Erythroblast (primary cell): ENCODE measurements at regions not wholly inside any gene's neighbourhood (a gene's known extent, or its start where the extent isn't known, plus 50 kb on each side); places are given as distances from the start of the nearest gene placed in this dataset.

Experiments
- DNase-seq, 2 experiments: peaks; one replicate each; lab custom pipeline; 2025; lab: John Stamatoyannopoulos, UW
- GATA1 ChIP-seq: IDR thresholded peaks from 2 replicates; pipeline ENCODE4 v1.6.1; 2011; ENCODE audit warnings: low read depth, mild to moderate bottlenecking, control low read depth, low read length, moderate library complexity
- POLR2A ChIP-seq: IDR thresholded peaks from 2 replicates; pipeline ENCODE4 v1.6.1; 2011; ENCODE audit warnings: mild to moderate bottlenecking, low read length

DNA sequence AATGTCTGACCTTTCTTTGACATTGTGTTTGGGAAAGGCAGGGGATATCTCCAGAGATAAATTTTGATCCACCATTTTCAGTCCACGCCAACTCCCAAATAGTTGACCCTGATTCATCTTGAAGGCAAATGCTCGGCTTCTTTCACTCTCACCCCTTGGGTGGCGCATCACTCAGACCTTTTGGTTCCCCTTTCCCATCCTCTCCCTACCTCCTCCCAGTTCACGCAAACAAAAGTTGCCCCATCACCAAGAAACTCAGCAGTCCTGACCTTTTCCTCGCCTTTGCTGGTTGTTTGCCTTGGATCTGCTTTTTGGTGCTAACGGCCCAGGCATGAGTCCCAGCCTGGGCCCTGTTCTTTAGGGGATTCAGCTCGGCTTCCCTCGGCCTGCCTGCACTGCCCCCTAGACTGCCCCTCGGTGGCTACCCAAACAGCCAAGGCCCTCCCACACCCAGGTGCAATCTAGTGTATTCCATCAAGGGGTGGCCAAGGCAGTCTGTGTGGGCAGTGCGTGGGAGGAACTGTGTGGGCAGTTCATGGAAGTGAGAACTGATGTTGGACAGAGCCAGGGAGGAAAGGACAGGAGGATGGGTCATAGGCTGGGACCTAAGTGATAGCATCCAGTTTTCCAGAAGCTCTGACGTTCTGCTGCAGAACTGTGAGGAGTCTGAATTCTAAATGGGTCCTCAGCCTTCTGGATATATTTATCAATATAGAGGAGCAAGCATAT, 255.7 kb downstream of the DLEU7 start:
- DNase-seq, result no peak
- no peak for TF ChIP-seq POLR2A
- no peak for TF ChIP-seq GATA1

DNA sequence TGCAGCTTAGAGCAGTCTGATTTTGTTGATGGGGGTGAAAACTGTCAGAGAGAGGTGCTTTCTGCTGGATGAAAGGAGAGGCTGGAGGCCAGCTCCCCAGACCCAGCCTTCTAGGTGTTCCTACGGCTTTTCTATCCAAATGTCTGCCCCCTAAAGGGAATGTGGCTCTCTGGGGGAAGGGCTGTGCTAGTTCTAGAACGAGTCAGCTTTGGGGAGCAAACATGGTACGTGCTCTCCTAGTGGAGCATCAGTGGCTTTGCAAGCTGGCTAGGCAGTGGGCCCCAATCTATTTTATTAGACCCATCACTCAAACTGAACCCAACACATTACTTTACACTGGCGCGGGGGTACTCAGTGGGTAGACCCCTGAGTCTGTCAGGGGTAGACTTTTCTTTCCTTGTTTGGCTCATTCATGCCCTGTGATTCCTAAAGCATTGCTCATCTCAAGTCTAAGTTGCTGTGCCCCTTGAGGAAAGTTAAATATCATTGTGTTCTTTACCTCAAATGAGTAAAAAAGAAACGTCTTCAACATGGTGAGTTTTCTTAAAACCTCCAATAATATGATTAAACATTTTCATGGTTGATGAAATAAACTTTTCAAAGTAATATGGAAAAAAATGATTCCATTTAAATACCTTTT, 254.9 kb downstream of the DLEU7 start:
- no peak for TF ChIP-seq GATA1
- no peak for TF ChIP-seq POLR2A
- no peak for DNase-seq

DNA sequence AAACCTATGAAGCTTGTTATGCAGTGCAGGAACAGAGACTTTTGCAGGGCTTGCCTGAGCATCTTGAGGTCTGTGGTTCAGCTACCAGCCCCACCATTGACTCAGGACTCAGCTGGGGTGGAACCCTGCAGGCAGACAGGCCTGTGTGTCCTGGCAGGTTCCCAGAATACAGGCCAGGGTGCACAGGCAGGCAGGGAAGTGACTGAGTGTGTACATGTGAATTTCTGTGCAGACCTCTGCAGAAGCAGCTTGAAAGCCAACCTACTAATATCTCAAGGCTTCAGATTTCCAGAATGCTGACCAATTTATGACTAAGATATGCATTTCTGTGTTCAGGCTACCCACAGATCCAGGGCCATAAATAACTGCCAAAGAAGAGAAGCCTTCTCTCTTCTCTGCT, 254.4 kb downstream of the DLEU7 start:
- no peak for DNase-seq
- TF ChIP-seq POLR2A, result no peak
- no peak for TF ChIP-seq GATA1

DNA sequence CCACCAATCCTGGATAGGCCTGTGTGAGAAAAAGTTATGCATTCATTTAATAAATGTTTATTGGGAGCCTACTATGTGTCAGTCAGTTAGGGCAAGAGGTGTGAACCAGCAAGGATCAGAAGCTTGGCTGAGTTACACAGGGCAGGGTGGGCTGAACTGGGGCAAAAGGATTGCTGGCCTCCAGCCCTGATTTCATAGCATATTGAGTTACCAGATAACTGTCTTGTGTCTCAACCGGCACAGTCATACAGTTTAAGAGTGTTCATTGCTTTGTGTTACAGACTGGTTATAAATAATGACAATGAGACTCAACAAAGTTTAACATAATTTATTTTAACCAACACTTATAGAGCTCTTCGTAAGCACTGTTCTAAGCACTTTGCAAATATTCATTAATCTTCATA, 253.8 kb downstream of the DLEU7 start:
- TF ChIP-seq GATA1 (no peak), POLR2A (no peak)
- peak; percentile 14 to 27 for DNase-seq

DNA sequence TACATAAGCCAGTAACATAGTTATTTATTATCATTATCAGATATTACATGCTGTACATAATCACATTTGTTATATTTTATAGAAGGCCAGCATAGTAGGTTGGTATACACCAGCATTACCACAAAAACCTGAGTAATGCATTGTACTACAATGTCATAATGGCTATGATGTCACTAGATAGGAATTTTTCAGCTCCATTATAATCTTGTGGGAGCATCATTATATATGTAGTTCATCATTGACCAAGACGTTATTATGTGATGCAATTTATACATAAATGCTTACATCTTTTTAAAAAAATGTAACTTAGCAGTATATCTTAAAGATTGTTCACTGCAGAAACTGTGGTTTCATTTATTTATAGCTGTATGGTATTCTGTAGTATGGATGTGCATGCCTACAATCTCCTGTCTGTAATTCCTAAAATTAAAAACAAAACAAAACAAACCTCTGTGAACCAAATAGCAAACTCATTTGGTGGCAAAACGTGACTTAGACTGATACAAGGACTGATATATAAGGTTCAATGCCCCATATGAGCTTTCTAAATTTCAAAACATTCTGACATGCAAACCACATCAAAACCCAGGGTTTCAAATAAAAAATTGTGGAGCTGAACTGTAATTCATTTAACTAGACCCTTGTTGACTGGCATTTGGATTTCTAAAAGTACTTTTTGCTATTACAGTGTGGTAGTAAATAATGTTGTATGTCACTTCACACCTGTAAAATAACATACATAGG, 250.9 kb downstream of the DLEU7 start:
- no peak for DNase-seq
- TF ChIP-seq POLR2A (no peak), GATA1 (no peak)

DNA sequence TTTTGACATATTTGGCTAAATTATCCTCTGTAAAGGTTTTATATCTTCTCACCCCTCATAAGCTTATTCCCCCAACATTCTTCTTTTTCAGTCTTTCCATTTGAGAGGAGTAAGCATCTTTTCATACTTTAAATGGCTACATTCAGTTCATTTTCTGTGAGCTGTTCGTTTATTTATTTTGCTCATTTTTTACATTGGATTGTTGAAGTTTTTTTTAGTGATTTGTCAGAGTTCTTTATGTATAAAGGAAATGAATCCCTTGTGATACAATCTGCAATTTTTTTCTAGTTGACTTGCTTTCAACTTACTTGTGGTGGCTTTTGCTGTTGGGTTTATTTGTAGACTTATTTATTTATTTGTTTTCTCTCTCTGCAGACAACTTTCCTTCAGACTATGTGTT, 250.3 kb downstream of the DLEU7 start:
- TF ChIP-seq GATA1, result no peak
- no peak for TF ChIP-seq POLR2A
- no peak for DNase-seq

DNA sequence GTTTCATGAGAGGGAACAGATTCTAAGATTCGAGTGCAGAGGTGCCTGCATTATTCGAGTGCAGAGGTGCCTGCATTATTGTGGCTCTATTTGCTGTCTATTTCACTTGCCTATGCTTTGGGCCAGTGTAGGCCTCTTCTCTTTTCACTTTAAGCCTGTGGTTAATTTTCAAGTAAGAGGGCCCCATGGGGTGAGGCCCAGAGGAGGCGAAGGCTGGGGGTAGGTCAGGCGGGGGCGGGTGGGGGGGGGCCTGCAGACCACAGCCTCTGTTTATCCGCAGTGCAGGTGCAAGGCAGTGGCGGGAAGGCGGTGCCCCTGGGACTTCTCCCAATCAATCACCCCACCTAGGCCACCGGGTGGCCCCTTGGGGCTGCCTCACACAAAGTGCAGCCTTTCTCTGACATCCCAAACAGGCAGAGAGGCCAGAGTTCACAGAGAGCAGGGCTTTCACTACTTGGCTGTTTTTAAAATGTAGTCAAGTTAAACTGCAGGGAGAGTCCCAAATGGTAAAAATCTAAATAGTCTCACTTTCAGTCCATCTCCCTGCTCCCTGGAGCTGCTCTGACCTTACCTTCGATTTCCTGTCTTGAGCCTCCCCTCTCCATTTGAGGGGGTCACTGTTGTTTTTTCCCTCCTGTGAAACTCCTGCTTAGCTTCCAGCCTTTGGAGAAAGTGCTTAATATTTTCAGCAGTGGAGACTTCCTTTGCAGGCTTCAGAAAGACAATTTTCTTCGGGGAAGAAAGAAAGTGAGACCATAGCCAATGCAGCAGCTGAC, 249.0 kb downstream of the DLEU7 start:
- no peak for DNase-seq

DNA sequence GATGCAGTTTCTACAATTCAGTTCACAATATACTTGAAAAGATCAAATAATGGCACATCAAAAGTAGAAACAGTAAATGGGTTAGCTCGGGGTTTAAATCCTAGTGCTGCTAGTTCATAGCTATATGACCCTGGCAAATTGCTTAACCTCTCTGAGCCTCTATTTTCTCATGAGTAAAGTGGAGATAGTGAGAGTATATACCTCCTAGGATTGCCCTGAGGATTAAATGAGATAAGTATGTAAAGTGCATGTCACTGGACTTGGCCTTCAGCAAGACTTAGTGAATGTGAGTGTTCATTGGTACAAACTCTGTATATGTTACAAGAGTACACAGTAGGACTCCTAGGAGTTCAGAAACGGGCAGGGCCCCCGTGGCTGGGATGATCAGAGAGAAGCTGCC, 248.3 kb downstream of the DLEU7 start:
- no peak for TF ChIP-seq GATA1
- no peak for TF ChIP-seq POLR2A
- peak; percentile 30 to 34 for DNase-seq

More for the DNA sequence above, 249.0 kb downstream of the DLEU7 start:
- TF ChIP-seq POLR2A, result no peak

DNA sequence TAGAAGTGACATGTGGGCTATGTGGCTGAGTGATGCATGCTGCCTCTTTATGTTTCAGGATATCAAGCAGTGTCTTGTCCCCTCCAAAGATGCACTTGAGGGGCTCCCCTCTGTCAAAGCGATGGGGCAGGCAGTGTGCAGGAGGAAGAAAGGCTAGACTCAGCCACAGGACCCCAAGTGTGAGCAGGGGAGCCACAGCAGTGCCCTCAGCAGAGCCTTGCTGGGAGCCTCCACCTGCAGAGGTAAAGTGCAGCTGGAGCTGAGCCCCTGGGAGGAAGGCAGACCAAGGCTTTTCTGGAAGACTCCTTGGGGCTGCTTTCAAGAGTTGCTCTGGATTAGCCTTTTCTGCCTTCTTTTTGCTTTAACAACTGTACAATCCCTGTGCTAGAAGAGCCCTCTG, 247.3 kb downstream of the DLEU7 start:
- TF ChIP-seq POLR2A (no peak), GATA1 (no peak)
- DNase-seq, result no peak

DNA sequence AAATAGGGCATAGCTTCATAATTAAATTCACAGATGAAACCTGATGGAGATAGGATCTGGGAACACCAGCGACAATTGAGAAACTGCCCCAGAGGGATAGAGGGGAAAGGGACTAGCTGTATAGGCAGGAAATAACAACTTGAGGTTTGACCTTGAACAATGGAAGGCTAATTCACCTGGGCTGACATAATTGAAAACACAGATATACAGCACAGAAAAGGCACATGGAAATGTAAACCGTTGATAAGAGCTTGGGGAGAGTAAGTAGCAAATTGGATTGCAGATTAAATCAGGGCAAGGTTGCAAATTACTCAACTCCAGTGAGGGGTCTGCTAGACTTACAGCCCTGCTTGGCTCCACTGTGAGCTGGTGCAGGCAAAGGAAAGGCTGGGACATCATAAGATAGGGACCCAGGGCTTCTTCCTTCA, 246.7 kb downstream of the DLEU7 start:
- no peak for DNase-seq
- TF ChIP-seq POLR2A, result no peak

DNA sequence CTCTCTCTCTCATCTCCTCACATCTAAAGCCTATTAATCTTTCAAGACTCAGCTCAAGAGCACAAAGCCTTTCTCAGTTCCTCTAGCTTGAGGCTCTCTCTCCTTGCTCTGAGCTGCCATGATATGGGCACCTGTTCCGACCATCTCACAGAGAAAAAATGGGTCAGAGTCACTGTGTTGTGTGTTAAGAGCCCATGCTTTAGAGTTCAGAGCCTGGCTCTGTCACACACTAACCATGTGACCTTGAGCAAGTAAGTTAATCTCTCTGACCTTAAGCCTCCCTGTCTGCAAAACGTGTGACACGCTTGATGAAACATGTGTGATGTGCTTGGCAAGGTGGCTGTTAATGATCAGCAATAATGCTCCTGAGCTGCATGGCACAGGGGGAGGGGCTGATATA, 245.2 kb downstream of the DLEU7 start:
- no peak for TF ChIP-seq GATA1
- DNase-seq, result peak; percentile 11 to 35

DNA sequence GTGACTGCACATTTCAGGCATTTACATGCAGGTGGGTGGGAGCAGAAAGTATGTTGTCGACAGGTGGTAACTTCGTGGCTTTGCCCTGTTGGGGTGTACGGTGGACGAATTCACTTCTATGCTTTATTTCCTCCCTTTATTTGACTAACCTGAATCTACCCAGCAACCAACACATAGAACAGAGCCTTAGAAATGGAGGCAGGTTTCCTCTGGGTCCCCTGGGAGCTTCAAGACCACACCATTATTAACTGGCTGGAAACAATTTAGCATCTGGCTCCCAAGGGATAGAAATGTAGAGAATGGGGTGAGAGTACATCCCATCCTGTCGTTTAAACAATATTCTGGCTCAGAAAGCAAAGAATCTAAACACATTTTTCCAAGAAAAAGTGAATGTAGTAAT, 244.4 kb downstream of the DLEU7 start:
- no peak for TF ChIP-seq GATA1
- TF ChIP-seq POLR2A, result no peak
- DNase-seq, result no peak

DNA sequence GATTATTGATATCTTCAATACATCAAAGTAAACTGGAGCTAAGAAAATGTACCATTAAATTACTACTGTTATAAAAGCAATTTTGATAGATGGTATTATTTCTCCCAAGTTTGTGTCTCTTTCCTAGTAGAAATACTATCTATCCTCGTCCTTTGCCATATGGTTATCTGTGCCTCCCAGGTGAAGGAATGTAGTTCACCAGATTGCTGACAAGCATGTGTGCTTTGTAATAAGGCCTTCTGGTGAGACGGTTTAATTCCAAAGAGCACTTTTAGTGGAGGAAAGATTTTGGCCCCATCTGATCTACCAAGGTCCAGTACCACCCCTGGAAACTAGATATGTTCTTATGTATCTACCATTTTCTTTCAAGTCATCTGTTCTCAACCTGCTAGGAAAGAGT, 243.6 kb downstream of the DLEU7 start:
- no peak for TF ChIP-seq GATA1
- TF ChIP-seq POLR2A, result no peak
- DNase-seq, result peak; percentile 17 to 62

DNA sequence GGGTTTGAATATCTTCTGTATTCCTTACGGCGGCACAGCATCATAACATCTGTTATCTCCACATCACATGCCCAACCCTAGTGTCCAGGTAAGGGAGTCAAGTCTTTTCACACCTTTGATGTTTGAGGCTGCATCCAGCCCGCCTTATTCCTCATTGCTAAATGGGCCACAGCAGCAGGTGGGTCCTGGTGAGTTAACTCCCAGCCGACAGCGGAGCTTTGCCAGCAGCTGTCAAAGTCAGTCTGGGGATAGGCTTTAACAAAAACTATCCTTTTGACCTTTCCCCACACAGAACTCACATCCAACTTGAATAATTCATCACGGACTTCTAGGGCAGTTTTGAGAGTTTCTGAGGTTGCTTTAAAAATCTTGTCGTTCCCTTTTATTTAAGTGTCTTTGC, 235.1 kb downstream of the DLEU7 start:
- TF ChIP-seq POLR2A (no peak), GATA1 (no peak)
- DNase-seq, result no peak

DNA sequence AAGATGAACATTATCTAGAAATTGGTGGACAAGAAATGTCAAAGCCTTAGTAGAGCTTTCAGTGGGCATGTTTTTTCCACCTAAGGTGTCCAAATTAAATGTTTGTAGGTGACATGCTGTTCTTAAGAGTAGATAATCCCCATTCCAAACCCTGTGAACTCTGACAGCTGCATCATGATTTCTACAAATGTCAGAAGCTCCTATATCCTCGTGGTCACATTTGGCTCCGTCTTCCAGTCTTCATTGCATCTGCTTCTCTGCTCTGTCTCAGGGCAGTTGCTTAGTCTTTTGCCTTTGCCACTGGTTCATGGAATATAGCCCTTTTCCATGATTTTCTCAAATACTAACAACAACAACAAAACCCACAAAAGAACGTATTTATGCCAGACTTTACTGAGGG, 234.5 kb downstream of the DLEU7 start:
- TF ChIP-seq GATA1 (no peak), POLR2A (no peak)
- DNase-seq, result no peak
